ENCODE measurements at regions not wholly inside any gene's neighbourhood (a gene's known extent, or its start where the extent isn't known, plus 50 kb on each side); places are given as distances from the start of the nearest gene placed in this dataset.
"Not testable (repeated sequence)": the region's sequence is repeated elsewhere in the genome, so short reads cannot be mapped to it uniquely, and the experiment has no call there.

DNA sequence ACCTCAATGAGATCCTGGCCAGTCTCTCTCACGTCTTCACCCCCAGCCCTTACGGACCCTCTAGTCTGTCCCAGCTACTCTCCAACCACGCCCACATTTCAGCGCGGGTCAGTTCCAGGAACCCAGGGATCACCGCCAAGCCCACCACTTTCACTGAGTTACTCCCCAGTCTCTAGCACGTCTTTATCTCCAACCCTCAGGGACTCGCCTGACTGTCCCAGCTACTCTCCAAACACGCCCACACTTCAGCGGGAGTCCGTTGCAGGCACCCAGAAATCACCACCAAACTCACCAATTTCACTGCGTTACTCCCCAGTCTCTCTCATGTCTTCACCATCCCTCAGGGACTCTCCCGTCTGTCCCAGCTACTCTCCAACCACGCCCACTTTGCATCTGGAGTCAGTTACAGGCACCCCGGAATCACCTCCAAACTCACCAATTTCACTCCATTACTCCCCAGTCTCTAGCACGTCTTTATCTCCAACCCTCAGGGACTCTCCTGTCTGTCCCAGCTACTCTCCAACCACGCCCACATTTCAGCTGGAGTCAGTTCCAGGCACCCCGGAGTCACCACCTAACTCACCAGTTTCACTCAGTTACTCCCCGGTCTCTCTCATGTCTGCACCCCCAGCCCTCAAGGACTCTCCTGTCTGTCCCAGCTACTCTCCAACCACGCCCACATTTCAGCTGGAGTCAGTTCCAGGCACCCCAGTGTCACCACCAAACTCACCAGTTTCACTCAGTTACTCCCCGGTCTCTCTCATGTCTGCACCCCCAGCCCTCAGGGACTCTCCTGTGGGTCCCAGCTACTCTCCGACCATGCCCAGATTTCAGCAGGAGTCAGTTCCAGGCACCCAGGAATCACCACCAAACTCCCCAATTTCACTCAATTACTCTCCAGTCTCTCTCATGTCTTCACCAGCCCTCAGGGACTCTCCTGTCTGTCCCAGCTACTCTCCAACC lies 336.8 kb downstream of the CWH43 start:
- TF ChIP-seq EP300, POLR2AphosphoS5 (IDR thresholded peaks at IDR 0.05): not testable (repeated sequence)
- TF ChIP-seq, protein P1, sequence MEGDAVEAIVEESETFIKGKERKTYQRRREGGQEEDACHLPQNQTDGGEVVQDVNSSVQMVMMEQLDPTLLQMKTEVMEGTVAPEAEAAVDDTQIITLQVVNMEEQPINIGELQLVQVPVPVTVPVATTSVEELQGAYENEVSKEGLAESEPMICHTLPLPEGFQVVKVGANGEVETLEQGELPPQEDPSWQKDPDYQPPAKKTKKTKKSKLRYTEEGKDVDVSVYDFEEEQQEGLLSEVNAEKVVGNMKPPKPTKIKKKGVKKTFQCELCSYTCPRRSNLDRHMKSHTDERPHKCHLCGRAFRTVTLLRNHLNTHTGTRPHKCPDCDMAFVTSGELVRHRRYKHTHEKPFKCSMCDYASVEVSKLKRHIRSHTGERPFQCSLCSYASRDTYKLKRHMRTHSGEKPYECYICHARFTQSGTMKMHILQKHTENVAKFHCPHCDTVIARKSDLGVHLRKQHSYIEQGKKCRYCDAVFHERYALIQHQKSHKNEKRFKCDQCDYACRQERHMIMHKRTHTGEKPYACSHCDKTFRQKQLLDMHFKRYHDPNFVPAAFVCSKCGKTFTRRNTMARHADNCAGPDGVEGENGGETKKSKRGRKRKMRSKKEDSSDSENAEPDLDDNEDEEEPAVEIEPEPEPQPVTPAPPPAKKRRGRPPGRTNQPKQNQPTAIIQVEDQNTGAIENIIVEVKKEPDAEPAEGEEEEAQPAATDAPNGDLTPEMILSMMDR (IDR thresholded peaks at IDR 0.05): not testable (repeated sequence)
